T-helper 2 cell treated with Interferon-gamma antibody and Interleukin-4, amounts not matched to agents 5 μg/mL and 100 μg/mL, for 36 hours (primary cell): ENCODE measurements at regions not wholly inside any gene's neighbourhood (a gene's known extent, or its start where the extent isn't known, plus 50 kb on each side); places are given as distances from the start of the nearest gene placed in this dataset.
"Not testable (repeated sequence)": the region's sequence is repeated elsewhere in the genome, so short reads cannot be mapped to it uniquely, and the experiment has no call there.

Experiments used
- DNase-seq: peaks from one replicate; pipeline ENCODE4 v3.0.0; 2021; ENCODE audit warnings: low spot score
- H3K27ac Mint-ChIP-seq: one replicate; pipeline ENCODE4 v1.8.0; 2021; ENCODE audit warnings: mild to moderate bottlenecking, mixed read lengths
- H3K27me3 Mint-ChIP-seq: one replicate; pipeline ENCODE4 v1.8.0; 2021; ENCODE audit warnings: low read depth, mixed read lengths
- H3K36me3 Mint-ChIP-seq: one replicate; pipeline ENCODE4 v1.8.0; 2021; ENCODE audit warnings: low read depth, mixed read lengths
- H3K4me1 Mint-ChIP-seq: one replicate; pipeline ENCODE4 v1.8.0; 2021; ENCODE audit warnings: low read depth, mixed read lengths
- H3K4me3 Mint-ChIP-seq: one replicate; pipeline ENCODE4 v1.8.0; 2022; ENCODE audit warnings: mild to moderate bottlenecking, moderate library complexity, mixed read lengths
- H3K9me3 Mint-ChIP-seq: one replicate; pipeline ENCODE4 v1.8.0; 2021; ENCODE audit warnings: mixed read lengths

DNA sequence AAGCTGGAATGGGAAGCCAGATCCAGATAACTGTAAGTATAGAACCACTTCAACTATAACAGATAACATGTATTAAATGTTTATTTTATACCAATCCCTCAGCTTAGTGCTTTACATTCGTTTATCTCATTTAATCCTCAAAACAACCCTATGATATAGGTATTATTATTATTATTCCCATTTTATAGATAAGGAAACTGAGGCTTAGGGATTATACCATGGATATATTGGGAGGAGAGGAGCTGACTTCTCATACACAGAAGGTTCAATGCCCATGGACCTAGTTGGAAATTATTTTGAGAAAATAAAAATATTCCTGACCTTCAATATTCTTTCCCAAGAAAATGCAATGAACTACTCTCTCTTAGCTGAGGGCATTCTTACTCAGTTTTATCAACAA is 140.4 kb upstream of the C11orf58 start:
- H3K36me3 Mint-ChIP-seq = no peaks in the 10 kb centered on the region
- H3K4me3 Mint-ChIP-seq = no peak overlapping the region
- no peaks in the 10 kb centered on the region for H3K4me1 Mint-ChIP-seq
- no peaks in the 10 kb centered on the region for H3K9me3 Mint-ChIP-seq
- peaks cover 28% of the 10 kb centered on the region for H3K27me3 Mint-ChIP-seq
- no peak for DNase-seq
- no peak overlapping the region for H3K27ac Mint-ChIP-seq

DNA sequence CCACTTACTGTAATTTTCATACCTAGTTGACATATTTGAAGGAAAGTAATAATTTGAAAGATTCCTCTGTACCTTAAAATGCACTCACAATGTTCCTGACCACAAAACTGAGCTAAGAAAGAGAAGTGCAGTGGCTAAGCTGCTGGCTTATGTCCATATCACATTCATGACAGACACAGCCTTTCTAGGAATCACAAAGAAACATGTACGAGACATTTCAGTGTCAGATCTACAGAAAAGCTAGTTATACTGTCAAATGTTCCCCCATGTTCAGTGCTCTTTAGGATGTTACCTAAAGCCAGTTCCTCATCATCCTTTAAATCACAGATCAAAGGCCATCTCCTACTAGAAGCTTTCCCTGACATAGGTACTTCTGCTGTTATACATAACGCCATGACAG is 142.2 kb upstream of the C11orf58 start:
- Mint-ChIP-seq H3K27ac (no peak overlapping the region), H3K4me3 (no peak overlapping the region), H3K9me3 (no peaks in the 10 kb centered on the region), H3K36me3 (no peaks in the 10 kb centered on the region), H3K27me3 (peaks cover 15% of the 10 kb centered on the region), H3K4me1 (no peaks in the 10 kb centered on the region)
- no peak for DNase-seq

DNA sequence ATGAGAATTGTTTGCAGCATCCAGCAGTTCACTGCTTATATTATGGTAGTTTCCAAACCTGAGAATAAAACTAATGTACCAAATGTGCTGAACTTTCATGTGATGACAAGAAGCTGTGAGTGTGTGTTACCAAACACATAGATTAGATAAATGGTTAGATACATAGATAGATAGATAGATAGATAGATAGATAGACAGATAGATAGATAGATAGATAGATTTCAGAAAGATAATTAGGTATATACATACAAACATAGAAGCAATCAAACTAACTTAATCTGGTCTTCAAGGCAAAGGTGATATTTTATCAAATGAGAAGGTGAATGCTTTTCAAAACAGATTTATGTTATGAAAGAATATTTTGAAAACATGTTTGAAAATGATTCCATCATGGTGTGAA is 147.3 kb upstream of the C11orf58 start:
- H3K27me3 Mint-ChIP-seq = peaks cover 3% of the 10 kb centered on the region
- no peak overlapping the region for H3K4me3 Mint-ChIP-seq
- H3K36me3 Mint-ChIP-seq = no peaks in the 10 kb centered on the region
- H3K27ac Mint-ChIP-seq = no peak overlapping the region
- DNase-seq = no peak
- no peaks in the 10 kb centered on the region for H3K9me3 Mint-ChIP-seq
- H3K4me1 Mint-ChIP-seq = no peaks in the 10 kb centered on the region

DNA sequence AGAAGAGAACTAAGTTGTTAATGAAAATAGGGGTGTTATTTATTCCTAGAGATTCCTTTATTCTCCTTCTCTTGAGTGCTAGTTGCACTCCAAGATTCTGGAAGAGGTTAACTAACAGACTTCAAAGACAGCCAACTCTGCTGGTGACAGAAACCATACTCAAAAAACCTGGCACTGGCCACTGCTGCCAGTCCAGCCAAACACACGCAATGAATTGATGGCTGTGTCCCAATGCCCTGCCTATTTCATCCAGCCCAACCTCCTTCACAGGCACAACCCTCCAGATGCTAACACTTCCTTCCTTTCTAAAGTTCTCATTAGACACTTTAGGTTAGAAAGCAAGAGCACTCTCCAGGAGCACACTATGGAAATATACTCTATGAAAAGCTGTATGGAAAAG is 150.8 kb upstream of the C11orf58 start:
- Mint-ChIP-seq H3K27ac (no peak overlapping the region), H3K36me3 (no peaks in the 10 kb centered on the region)

DNA sequence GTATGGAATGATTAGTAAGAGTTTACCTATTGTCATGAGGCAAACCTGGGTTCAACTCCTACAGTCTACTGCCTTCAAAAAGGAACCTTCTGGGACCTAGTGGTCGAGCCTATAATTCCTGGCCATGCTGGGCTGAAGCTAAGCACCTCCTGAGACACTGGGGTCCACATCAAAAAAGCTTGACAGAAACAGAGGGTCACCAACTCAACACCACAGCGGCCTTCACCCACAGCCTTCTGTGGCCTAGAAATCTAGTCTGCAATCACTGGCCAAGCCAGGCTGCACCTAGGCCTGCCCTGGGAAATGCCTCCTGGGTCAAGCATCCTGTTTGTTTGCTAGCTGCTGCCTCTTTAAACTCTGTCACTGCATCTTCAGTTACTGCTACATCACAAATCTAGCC is 153.9 kb upstream of the C11orf58 start:
- Mint-ChIP-seq H3K27me3 (no peaks in the 10 kb centered on the region), H3K9me3 (no peaks in the 10 kb centered on the region), H3K27ac (no peak overlapping the region), H3K36me3 (no peaks in the 10 kb centered on the region), H3K4me3 (no peak overlapping the region), H3K4me1 (no peaks in the 10 kb centered on the region)
- DNase-seq = no peak

More for the DNA sequence above, 150.8 kb upstream of the C11orf58 start:
- H3K27me3 Mint-ChIP-seq = no peaks in the 10 kb centered on the region
- no peak for DNase-seq
- H3K9me3 Mint-ChIP-seq = no peaks in the 10 kb centered on the region
- H3K4me3 Mint-ChIP-seq = no peak overlapping the region
- no peaks in the 10 kb centered on the region for H3K4me1 Mint-ChIP-seq

DNA sequence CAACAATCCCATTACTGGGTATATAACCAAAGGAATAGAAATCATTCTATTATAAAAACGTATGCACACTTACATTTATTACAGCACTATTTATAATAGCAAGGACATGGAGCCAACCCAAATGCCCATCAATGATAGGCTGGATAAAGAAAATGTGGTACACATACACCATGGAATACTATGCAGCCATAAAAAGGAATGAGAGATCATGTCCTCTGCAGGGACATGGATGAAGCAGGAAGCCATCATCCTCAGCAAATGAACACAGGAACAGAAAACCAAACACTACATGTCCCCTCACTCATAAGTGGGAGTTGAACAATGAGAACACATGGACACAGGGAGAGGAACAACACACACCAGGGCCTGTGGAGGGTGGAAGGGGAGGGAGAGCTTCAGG is 157.4 kb upstream of the C11orf58 start:
- H3K9me3 Mint-ChIP-seq, H3K27me3 Mint-ChIP-seq, H3K4me3 Mint-ChIP-seq, H3K4me1 Mint-ChIP-seq, H3K36me3 Mint-ChIP-seq, DNase-seq, H3K27ac Mint-ChIP-seq: not testable (repeated sequence)

DNA sequence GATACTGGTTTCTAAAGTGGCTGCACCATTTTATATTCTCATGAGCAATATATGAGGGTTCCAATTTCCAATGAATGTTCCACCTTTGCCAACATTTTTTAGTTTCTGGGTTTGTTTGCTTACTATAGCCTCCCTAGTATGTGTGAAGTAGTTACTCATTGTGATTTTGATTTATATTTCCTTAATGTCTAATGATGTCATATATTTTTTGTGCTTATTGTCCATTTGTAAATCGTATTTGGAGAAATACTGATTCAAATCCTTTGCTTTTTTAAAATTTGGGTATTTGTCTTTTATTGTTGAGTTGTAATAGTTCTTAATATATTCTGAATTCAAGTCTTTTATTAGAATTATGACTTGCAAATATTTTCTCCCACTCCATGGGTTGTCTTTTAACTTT is 161.0 kb upstream of the C11orf58 start:
- no peaks in the 10 kb centered on the region for H3K36me3 Mint-ChIP-seq
- H3K27ac Mint-ChIP-seq = no peak overlapping the region
- H3K4me1 Mint-ChIP-seq = no peaks in the 10 kb centered on the region
- no peaks in the 10 kb centered on the region for H3K9me3 Mint-ChIP-seq
- no peak for DNase-seq
- H3K4me3 Mint-ChIP-seq = no peak overlapping the region
- no peaks in the 10 kb centered on the region for H3K27me3 Mint-ChIP-seq

DNA sequence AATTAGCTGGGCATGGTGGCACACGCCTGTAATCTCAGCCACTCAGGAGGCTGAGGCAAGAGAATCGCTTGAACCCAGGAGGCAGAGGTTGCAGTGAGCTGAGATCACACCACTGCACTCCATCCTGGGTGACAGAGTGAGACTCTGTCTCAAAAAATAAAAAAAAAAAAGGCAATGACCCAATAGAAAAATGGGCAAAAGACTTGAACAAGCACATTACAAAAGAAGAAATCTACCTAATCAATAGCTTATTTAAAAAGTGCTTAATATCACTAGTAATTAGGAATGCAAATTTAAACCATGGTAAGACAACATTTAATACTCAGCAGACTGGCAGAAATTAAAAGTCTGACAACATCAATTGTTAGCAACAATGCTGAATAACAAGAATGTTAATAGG is 163.6 kb upstream of the C11orf58 start:
- H3K27ac Mint-ChIP-seq, H3K9me3 Mint-ChIP-seq, H3K27me3 Mint-ChIP-seq, H3K36me3 Mint-ChIP-seq, DNase-seq, H3K4me3 Mint-ChIP-seq, H3K4me1 Mint-ChIP-seq: not testable (repeated sequence)

DNA sequence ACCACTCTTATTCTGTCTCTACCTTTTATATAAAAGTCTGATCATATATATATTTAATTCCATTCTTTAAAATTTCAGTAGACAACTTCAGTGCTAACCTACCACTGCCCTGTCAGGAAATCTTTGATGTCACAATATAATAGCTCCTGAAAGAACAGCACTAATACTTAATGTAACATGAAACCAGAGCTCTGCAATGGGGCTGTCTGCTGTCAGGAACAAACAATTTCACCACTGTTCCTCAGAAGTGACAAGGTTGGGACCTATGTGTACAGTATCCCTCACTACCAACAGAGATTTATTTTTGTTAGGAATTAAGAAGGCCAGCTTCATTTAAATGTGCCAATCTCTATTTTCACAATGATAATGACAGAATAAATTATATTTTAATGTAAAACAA is 165.5 kb upstream of the C11orf58 start:
- Mint-ChIP-seq H3K9me3 (no peaks in the 10 kb centered on the region), H3K27ac (no peak overlapping the region), H3K27me3 (no peaks in the 10 kb centered on the region), H3K36me3 (no peaks in the 10 kb centered on the region), H3K4me3 (no peak overlapping the region), H3K4me1 (no peaks in the 10 kb centered on the region)
- DNase-seq = no peak

DNA sequence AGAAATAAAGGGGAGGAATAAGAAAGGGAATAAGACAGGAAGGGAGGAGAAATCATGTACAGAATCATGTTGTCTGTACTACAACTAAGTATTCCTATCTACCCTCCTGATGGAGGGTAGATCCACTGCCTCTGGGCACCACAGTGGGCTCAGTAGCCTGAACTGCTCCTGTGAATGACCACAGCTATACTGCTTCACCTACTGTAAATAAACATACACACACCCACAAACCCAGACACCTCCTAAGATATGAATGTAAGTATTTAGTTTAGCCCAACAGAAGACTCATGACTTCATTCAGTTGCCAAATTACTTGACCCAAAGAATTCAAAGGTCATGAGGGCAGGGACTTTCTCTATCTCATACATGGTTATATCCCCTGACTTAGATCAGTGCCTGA is 177.3 kb upstream of the C11orf58 start:
- Mint-ChIP-seq H3K27me3 (no peaks in the 10 kb centered on the region), H3K4me3 (no peak overlapping the region)

DNA sequence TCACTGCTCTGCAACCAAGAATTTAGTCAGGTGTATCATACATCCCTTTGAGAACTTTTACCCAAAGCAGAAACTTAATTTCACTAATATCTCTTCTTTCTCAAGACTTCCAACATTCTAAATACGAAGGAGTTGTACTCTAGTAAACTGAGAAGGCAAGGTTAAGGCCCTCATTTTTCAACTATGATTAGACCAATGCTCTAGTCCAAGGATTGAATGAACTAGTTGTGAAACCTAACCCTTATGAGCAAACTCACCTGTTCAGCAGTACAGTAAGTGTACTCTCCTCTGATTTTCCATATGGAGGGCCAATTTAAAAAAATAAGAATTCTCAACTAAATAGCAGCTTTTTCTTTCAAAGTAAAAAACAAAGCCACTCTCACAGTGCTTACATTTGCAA is 180.0 kb upstream of the C11orf58 start:
- no peaks in the 10 kb centered on the region for H3K9me3 Mint-ChIP-seq
- H3K27me3 Mint-ChIP-seq = no peaks in the 10 kb centered on the region
- H3K4me3 Mint-ChIP-seq = no peak overlapping the region
- no peak for DNase-seq
- H3K36me3 Mint-ChIP-seq = no peaks in the 10 kb centered on the region
- no peak overlapping the region for H3K27ac Mint-ChIP-seq
- H3K4me1 Mint-ChIP-seq = no peaks in the 10 kb centered on the region

More for the DNA sequence above, 177.3 kb upstream of the C11orf58 start:
- H3K27ac Mint-ChIP-seq = no peak overlapping the region
- H3K4me1 Mint-ChIP-seq = no peaks in the 10 kb centered on the region
- DNase-seq = no peak
- H3K9me3 Mint-ChIP-seq = no peaks in the 10 kb centered on the region
- H3K36me3 Mint-ChIP-seq = no peaks in the 10 kb centered on the region

DNA sequence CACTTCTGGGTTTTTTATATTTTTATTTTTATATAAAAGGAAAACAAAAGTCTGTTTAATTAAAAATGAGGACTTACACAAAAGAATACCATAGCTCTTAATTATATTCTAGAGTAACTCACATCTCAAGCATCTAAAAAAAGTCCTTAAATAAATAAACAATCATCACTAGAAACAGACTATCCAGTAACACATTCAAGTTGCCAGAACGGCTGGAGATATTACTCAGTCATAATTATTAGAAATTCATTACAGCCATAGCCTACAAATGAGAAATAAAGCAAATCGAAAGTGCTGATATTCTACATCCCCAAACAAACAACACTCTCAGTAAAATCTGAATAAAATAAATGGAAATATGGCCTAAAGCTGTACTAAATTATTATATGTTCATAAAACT is 182.5 kb upstream of the C11orf58 start:
- Mint-ChIP-seq H3K9me3 (no peaks in the 10 kb centered on the region), H3K27me3 (no peaks in the 10 kb centered on the region), H3K27ac (no peak overlapping the region), H3K4me3 (no peak overlapping the region), H3K36me3 (no peaks in the 10 kb centered on the region), H3K4me1 (no peaks in the 10 kb centered on the region)
- DNase-seq = no peak

DNA sequence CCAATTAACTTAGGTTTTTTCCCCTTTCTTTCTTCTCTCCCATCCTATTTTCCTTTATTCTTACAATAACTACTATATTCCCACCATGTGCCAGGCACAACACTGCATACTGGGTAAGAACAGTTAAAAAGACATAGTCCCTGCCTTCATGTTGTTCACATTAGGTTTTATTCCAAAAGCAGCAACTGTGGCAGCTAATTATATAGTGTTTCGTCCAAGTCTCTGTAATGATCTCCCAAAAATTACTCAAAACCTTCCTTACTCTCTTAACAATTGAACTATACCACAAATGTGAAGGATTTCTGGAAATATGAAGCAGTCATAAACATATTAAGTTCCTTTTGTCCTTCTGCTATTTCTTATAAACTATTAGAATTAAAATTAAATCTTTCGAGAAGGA is 184.1 kb upstream of the C11orf58 start:
- Mint-ChIP-seq H3K9me3 (no peaks in the 10 kb centered on the region), H3K36me3 (no peaks in the 10 kb centered on the region), H3K27ac (no peak overlapping the region), H3K27me3 (no peaks in the 10 kb centered on the region), H3K4me3 (no peak overlapping the region), H3K4me1 (no peaks in the 10 kb centered on the region)
- DNase-seq = no peak

DNA sequence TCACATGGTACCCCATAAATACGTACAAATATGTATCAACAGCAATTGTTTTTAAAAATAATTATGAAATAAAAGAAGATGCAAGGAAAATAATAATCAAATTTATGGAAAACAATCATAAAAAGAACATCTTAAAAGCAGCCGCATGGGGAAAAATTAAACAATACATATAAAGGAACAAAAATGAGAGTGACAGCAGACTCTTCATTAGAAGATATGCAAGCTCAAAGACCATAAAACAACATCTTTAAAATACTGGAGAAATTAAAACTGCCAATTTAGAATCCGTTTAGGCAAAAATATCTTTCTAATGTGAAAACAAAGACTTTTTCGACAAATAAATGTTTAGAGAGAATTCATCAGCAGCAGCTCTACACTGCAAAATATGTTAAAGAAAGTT is 190.6 kb upstream of the C11orf58 start:
- Mint-ChIP-seq H3K9me3 (no peaks in the 10 kb centered on the region), H3K27me3 (no peaks in the 10 kb centered on the region), H3K27ac (no peak overlapping the region), H3K4me3 (no peak overlapping the region), H3K4me1 (no peaks in the 10 kb centered on the region), H3K36me3 (no peaks in the 10 kb centered on the region)
- DNase-seq = no peak

DNA sequence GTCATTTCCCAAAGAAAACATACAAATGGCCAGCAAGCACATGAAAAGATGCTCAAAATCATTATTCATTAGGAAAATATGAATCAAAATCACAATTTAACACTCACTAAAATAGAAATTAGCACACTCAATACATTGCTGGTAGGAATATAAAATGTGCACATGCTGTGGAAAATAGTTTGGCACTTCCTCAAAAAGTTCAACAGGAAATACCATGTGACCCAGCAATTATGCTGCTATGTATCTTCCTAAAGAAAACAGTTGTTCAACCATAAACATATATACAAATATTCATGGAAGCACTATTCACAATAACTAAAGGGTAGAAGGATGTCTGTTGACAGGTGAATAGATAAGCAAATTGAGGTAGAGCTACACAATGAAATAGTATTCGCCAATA is 187.3 kb upstream of the SOX6 start:
- no peaks in the 10 kb centered on the region for H3K9me3 Mint-ChIP-seq

DNA sequence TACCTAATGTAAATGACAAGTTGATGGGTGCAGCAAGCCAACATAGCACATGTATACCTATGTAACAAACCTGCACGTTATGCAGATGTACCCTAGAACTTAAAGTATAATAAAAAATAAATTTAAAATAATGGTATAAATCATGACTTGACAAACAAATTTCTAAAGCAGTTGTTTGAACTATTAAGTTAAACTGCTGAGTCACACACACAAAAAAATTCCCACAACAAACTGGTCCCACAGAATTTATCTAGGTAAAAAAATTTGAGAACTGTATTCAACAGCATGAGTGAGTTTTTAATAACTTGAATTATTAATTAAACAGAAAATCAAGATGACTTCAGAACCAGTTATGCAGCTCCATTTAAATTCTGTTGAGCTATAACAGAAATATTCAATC is 186.0 kb upstream of the SOX6 start:
- peaks cover 6% of the 10 kb centered on the region for H3K9me3 Mint-ChIP-seq

More for the DNA sequence above, 187.3 kb upstream of the SOX6 start:
- DNase-seq = no peak
- no peak overlapping the region for H3K4me3 Mint-ChIP-seq
- H3K27me3 Mint-ChIP-seq = no peaks in the 10 kb centered on the region
- no peaks in the 10 kb centered on the region for H3K36me3 Mint-ChIP-seq
- H3K27ac Mint-ChIP-seq = no peak overlapping the region
- no peaks in the 10 kb centered on the region for H3K4me1 Mint-ChIP-seq

More for the DNA sequence above, 186.0 kb upstream of the SOX6 start:
- H3K36me3 Mint-ChIP-seq = no peaks in the 10 kb centered on the region
- H3K27ac Mint-ChIP-seq = no peak overlapping the region
- H3K4me1 Mint-ChIP-seq = no peaks in the 10 kb centered on the region
- H3K27me3 Mint-ChIP-seq = no peaks in the 10 kb centered on the region
- DNase-seq = no peak
- H3K4me3 Mint-ChIP-seq = no peak overlapping the region
